Esophagus (tissue), 2 donors: ENCODE measurements at regions not wholly inside any gene's neighbourhood (a gene's known extent, or its start where the extent isn't known, plus 50 kb on each side); places are given as distances from the start of the nearest gene placed in this dataset.

ENCODE experiments used
- H3K27ac ChIP-seq, 2 donors: one replicate each; pipeline ENCODE4 v1.5.1; 2013; ENCODE audit warnings: low read depth in 2 of 2, mild to moderate bottlenecking in 2 of 2, inconsistent platforms in 1 of 2, low read length in 1 of 2, moderate library complexity in 1 of 2
- H3K27me3 ChIP-seq, 2 donors: one replicate each; pipeline ENCODE4 v1.6.1; 2013; ENCODE audit warnings: low read length in 2 of 2, control low read depth in 1 of 2, mild to moderate bottlenecking in 1 of 2; ENCODE audit not compliant: insufficient read depth in 2 of 2, control insufficient read depth in 1 of 2
- H3K36me3 ChIP-seq, 2 donors: one replicate each; pipeline ENCODE4 v1.6.1; 2013; ENCODE audit warnings: low read length in 1 of 2; ENCODE audit not compliant: control insufficient read depth in 2 of 2, insufficient read depth in 2 of 2
- H3K4me1 ChIP-seq, 2 donors: one replicate each; pipeline ENCODE4 v1.6.1; 2013; ENCODE audit warnings: low read length in 1 of 2; ENCODE audit not compliant: control insufficient read depth in 2 of 2, insufficient read depth in 2 of 2
- H3K4me3 ChIP-seq, 2 donors: one replicate each; pipeline ENCODE4 v1.5.1; 2013; ENCODE audit warnings: low read length in 2 of 2, mild to moderate bottlenecking in 2 of 2, low read depth in 1 of 2, moderate library complexity in 1 of 2
- H3K9me3 ChIP-seq, 2 donors: one replicate each; pipeline ENCODE4 v1.6.1; 2013; ENCODE audit warnings: mild to moderate bottlenecking in 2 of 2, low read depth in 1 of 2, low read length in 1 of 2, moderate library complexity in 1 of 2; ENCODE audit not compliant: control insufficient read depth in 2 of 2, insufficient read depth in 1 of 2
- WGBS, 2 donors: extraction: QIAGEN DNeasy Blood & Tissue Kit; methylation state at CpG; one replicate each; pipeline ENCODE4 v1.1.7; 2013; 5-methylcytosine and 5-hydroxymethylcytosine counted together
- donor health status: healthy with polysubstance abuse.
- donor health status: Bipolar disorder and iron deficiency.

DNA sequence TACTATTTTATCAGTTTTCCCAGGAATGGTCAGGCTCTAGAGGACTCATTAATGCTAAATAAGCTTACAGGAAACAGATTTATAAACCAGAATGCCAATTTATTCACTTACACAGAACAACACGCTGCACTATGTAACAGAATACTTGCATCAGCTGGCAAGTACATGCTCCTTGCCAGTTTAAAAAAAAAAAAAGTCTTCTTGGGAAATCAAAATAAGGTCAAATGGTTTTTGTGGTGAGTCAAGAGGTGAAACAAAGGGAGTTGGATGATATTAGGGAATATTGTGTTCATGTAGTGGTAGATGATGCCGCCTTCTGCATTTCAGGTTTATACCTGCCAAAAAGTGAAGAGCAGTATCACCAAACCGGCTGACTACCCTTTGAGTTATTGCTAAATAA lies 1322.1 kb upstream of the ZEB2 start:
- Histone ChIP-seq H3K36me3 (no peaks in the 10 kb centered on the region), H3K4me1 (no peaks in the 10 kb centered on the region), H3K27ac (no peak overlapping the region), H3K4me3 (no peak overlapping the region), H3K9me3 (no peaks in the 10 kb centered on the region), H3K27me3 (no peaks in the 10 kb centered on the region)
- WGBS, 2 donors: 62 to 65% methylated on average over 3 of the region's 3 CpGs

DNA sequence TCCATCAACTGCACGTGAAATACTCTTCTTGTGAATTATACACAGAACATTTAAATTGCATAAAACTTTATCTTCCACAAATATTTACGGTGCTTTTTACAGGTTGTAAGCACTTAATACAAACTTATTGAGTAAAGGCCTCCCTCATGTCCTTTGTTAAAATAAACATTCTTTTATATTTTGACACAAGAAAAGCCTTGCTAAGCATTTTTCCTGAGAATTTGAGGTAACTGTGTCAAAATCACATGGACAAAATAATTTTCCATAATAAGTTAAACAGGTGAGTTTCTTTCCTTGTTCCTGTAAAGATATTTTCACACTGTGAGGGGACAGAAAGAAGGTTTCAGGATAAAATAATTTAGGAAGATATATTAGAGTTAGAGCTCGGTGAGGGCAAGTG lies 1317.1 kb upstream of the ZEB2 start:
- Histone ChIP-seq H3K9me3 (no peaks in the 10 kb centered on the region), H3K36me3 (no peaks in the 10 kb centered on the region), H3K27me3 (no peaks in the 10 kb centered on the region), H3K4me1 (no peaks in the 10 kb centered on the region), H3K27ac (no peak overlapping the region), H3K4me3 (no peak overlapping the region)
- 61 to 84% methylated on average over 3 of the region's 3 CpGs for WGBS, 2 donors

GRCh38 chr2:145835665-145836064 lies 1315.7 kb upstream of the ZEB2 start:
- 77 to 86% methylated on average over 1 of the region's 1 CpG for WGBS, 2 donors
- H3K27ac ChIP-seq: no peak overlapping the region
- no peak overlapping the region for H3K4me3 ChIP-seq

DNA sequence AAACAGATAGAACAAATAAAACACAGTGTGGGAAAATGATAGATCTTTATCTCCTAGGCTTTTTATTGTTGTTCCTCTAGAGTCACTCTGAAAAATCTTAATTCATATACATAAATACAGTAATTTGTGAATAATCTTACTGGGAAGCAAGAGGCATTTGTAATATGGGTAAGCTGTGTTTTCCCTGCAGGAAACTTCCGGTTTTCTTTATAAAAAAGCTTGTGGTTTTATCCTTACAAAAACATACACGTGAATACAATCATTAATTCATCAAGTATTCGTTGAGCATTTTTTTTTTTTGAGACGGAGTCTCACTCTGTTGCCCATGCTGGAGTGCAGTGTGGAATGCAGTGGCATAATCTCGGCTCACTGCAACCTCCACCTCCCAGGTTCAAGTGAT lies 1312.8 kb upstream of the ZEB2 start:
- Histone ChIP-seq H3K36me3 (no peaks in the 10 kb centered on the region), H3K9me3 (no peaks in the 10 kb centered on the region), H3K4me3 (no peak overlapping the region), H3K4me1 (no peaks in the 10 kb centered on the region), H3K27ac (no peak overlapping the region), H3K27me3 (no peaks in the 10 kb centered on the region)
- 88 to 92% methylated on average over 5 of the region's 5 CpGs for WGBS, 2 donors

More at GRCh38 chr2:145835665-145836064, 1315.7 kb upstream of the ZEB2 start:
- Histone ChIP-seq H3K27me3 (no peaks in the 10 kb centered on the region), H3K36me3 (no peaks in the 10 kb centered on the region), H3K4me1 (no peaks in the 10 kb centered on the region), H3K9me3 (no peaks in the 10 kb centered on the region)

- Histone ChIP-seq H3K27ac (no peak overlapping the region), H3K9me3 (no peaks in the 10 kb centered on the region), H3K36me3 (no peaks in the 10 kb centered on the region), H3K4me1 (no peaks in the 10 kb centered on the region), H3K4me3 (no peak overlapping the region), H3K27me3 (no peaks in the 10 kb centered on the region)
These were observed 1310.0 kb upstream of the ZEB2 start for GRCh38 chr2:145829931-145830330.

GRCh38 chr2:145827235-145827634 lies 1307.3 kb upstream of the ZEB2 start:
- H3K27me3 ChIP-seq: no peaks in the 10 kb centered on the region
- no peaks in the 10 kb centered on the region for H3K9me3 ChIP-seq
- H3K4me1 ChIP-seq: no peaks in the 10 kb centered on the region
- no peak overlapping the region for H3K4me3 ChIP-seq
- no peaks in the 10 kb centered on the region for H3K36me3 ChIP-seq
- 88 to 93% methylated on average over 2 of the region's 2 CpGs for WGBS, 2 donors
- no peak overlapping the region for H3K27ac ChIP-seq

DNA sequence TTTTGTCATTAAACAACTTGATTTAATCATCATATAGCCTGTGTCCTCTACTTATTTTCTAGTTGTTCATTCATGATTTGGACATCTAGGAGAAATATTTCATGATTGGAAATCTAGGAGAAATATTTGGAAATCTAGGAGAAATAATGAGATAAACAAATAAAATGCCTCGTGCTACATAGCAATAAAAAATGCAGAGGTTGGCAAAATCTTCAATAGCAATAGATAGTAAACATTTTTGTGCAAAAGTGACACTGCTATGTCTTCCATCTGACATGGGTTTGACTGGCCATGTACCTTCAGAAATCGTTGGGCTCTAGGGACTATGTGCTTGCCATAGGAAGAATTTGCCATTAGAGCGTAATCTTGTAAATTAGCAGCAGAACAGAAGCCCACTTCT lies 1304.5 kb upstream of the ZEB2 start:
- 79 to 83% methylated on average over 3 of the region's 3 CpGs for WGBS, 2 donors
- Histone ChIP-seq H3K9me3 (no peaks in the 10 kb centered on the region), H3K36me3 (no peaks in the 10 kb centered on the region), H3K4me3 (no peak overlapping the region), H3K4me1 (no peaks in the 10 kb centered on the region), H3K27me3 (no peaks in the 10 kb centered on the region), H3K27ac (no peak overlapping the region)

DNA sequence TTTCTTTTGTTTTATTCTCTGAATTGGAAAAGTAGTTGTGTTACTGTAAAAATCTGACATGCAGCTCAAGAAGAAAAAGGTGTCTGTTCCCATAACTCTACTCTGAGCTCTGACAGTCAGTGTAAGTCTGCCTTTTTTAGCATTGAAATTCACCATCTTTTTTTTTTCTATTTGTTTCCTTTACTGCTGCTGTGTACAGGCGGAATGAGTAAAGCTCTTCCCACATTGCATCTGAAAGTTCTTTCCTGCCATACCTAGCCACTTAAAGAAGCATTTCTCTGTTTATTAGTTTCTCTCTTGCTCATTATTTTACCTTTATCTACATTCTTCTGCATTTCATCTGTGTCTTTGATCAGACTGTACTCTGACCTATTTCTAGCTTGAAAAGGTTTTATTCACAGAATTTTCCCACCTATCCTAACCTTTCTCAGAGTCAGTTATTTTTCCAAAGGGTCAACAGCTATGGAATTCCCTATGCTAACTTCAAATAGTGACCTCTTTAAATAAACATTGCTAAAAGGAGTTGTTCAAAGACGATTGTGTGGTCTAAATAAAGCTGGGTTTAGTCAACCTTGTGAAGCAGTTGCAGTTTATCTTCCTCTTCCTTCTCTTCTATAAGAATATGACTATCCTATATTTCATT lies 1303.1 kb upstream of the ZEB2 start:
- no peaks in the 10 kb centered on the region for H3K27me3 ChIP-seq
- no peaks in the 10 kb centered on the region for H3K9me3 ChIP-seq
- H3K4me3 ChIP-seq: no peak overlapping the region
- no peaks in the 10 kb centered on the region for H3K36me3 ChIP-seq
- 49 to 57% methylated on average over 2 of the region's 2 CpGs for WGBS, 2 donors
- no peak overlapping the region for H3K27ac ChIP-seq
- no peaks in the 10 kb centered on the region for H3K4me1 ChIP-seq

DNA sequence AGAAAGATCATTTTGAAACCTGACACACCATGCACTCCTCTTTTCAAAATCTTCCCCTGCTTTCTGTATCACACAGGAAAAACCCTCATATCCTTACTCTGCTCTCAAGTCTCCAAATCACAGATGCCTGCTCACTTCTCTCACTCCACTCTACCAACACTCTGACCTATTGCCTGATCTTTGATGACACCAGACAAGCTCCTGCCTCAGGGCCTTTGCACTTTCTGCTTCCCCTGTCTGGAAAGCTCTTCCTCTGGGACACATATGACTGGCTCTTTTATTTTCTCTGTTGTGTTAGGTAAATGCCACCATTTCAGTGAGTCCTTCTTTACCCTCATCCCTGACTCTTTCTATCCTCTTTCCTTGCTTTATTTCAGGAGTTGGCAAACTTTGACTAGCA lies 1300.7 kb upstream of the ZEB2 start:
- Histone ChIP-seq H3K4me1 (no peaks in the 10 kb centered on the region), H3K27me3 (no peaks in the 10 kb centered on the region), H3K36me3 (no peaks in the 10 kb centered on the region), H3K27ac (no peak overlapping the region), H3K4me3 (no peak overlapping the region), H3K9me3 (no peaks in the 10 kb centered on the region)

DNA sequence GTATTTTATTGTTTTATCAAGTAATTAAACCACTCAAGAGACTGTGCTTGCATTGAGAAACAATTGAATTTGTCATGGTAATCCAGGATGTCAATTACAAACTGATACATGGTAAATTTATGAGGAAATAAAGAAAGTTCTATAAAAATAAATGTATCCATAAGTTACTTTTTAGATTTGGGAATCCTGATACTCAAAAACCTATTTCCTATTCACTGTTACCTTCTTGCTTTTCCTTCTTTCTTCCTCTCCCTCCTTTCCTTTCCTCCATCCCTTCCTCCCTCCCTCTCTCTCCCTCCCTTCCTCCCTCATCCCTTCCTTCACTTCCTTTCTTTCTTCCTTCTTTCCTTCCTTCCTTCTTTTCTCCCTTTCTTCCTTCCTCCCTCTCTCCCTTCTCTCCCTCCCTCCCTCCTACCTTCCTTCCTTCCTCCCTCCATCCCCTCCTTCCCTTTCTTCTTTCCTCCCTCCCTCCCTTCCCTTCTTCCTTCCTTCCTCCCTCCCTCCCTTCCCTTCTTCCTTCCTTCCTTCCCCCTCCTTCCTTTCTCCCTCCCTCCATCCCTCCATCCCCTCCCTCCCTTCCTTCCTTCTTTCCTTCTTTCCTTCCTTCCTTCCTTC lies 1299.1 kb upstream of the ZEB2 start:
- Histone ChIP-seq H3K27ac (no peak overlapping the region), H3K9me3 (no peaks in the 10 kb centered on the region), H3K4me3 (no peak overlapping the region), H3K36me3 (no peaks in the 10 kb centered on the region), H3K27me3 (no peaks in the 10 kb centered on the region), H3K4me1 (no peaks in the 10 kb centered on the region)
